Lower leg skin (tissue), 4 donors: ENCODE measurements at regions not wholly inside any gene's neighbourhood (a gene's known extent, or its start where the extent isn't known, plus 50 kb on each side); places are given as distances from the start of the nearest gene placed in this dataset.

Experiments used
- DNase-seq, 2 donors: peaks; one replicate each; pipeline ENCODE4 v3.0.0-alpha.2; 2019; ENCODE audit warnings: low spot score in 2 of 2
- H3K4me3 ChIP-seq: fragments of 200-600 bp; sonication (generic); 2 replicates; pipeline ENCODE4 v1.5.1; 2017; ENCODE audit warnings: mild to moderate bottlenecking, low read depth; ENCODE audit not compliant: poor library complexity, severe bottlenecking
- CTCF ChIP-seq, 3 donors: fragments of 450-650 bp; IDR thresholded peaks; one replicate each; pipeline ENCODE4 v1.5.1; 2016; ENCODE audit warnings: antibody characterized with exemption in 3 of 3, mild to moderate bottlenecking in 3 of 3, moderate library complexity in 2 of 3
- POLR2A ChIP-seq, 2 donors: fragments of 450-650 bp; IDR thresholded peaks; one replicate each; pipeline ENCODE4 v1.6.1; 2016 to 2017; ENCODE audit warnings: antibody characterized with exemption in 2 of 2, mild to moderate bottlenecking in 1 of 2, moderate library complexity in 1 of 2
- WGBS, 2 donors: methylation state at CpG; one replicate each; pipeline ENCODE4 v1.1.5; 2018; 5-methylcytosine and 5-hydroxymethylcytosine counted together
- intact Hi-C: fragments of 100-400 bp; cut with DNase I; formaldehyde crosslinking; loops from one replicate; pipeline ENCODE4 v1.15.0; 2023; ENCODE audit warnings: low total_unique reads

GRCh38 chr7:149565096-149565382, 67.4 kb upstream of the ZNF746 start:
- DNase-seq: no peak
- WGBS, 2 donors: 89 to 91% methylated on average over 1 of the region's 1 CpG
- intact Hi-C loops: no loop called here
- TF ChIP-seq POLR2A (IDR thresholded peaks at IDR 0.05) (no peak), CTCF (IDR thresholded peaks at IDR 0.05) (no peak)
- no peak overlapping the region for H3K4me3 ChIP-seq

- intact Hi-C loops: no loop called here
- no peak for DNase-seq
- 91 to 96% methylated on average over 4 of the region's 4 CpGs for WGBS, 2 donors
- TF ChIP-seq POLR2A (IDR thresholded peaks at IDR 0.05) (no peak), CTCF (IDR thresholded peaks at IDR 0.05) (no peak)
- H3K4me3 ChIP-seq: no peak overlapping the region
These were observed 66.9 kb upstream of the ZNF746 start for GRCh38 chr7:149564340-149565095.

- intact Hi-C loops: no loop called here
- no peak for TF ChIP-seq POLR2A (IDR thresholded peaks at IDR 0.05)
- no peak for TF ChIP-seq CTCF (IDR thresholded peaks at IDR 0.05)
- DNase-seq: no peak
- H3K4me3 ChIP-seq: no peak overlapping the region
- 67 to 72% methylated on average over 4 of the region's 4 CpGs for WGBS, 2 donors
These were observed 65.0 kb upstream of the ZNF746 start for GRCh38 chr7:149562602-149563001.

GRCh38 chr7:149561072-149561471, 63.5 kb upstream of the ZNF746 start:
- no peak for DNase-seq
- TF ChIP-seq CTCF (IDR thresholded peaks at IDR 0.05) (no peak), POLR2A (IDR thresholded peaks at IDR 0.05) (no peak)
- intact Hi-C loops: no loop called here
- H3K4me3 ChIP-seq: no peak overlapping the region
- WGBS, 2 donors: 86 to 89% methylated on average over 3 of the region's 3 CpGs

GRCh38 chr7:149559711-149560110, 62.1 kb upstream of the ZNF746 start:
- no peak for DNase-seq
- H3K4me3 ChIP-seq: no peak overlapping the region
- WGBS, 2 donors: 85 to 89% methylated on average over 4 of the region's 4 CpGs
- TF ChIP-seq CTCF (IDR thresholded peaks at IDR 0.05) (no peak), POLR2A (IDR thresholded peaks at IDR 0.05) (no peak)
- intact Hi-C loops: no loop called here
